HG03135 (cell line): ENCODE measurements at regions not wholly inside any gene's neighbourhood (a gene's known extent, or its start where the extent isn't known, plus 50 kb on each side); places are given as distances from the start of the nearest gene placed in this dataset.
A peak's percentile ranks its signal among the peaks of the same experiment; 100 is the strongest.
"Not testable (repeated sequence)": the region's sequence is repeated elsewhere in the genome, so short reads cannot be mapped to it uniquely, and the experiment has no call there.

ENCODE experiments used
- ATAC-seq: cut with Tn5 transposase; IDR thresholded peaks from one replicate; pipeline ENCODE4 v1.9.1; 2021; ENCODE audit warnings: mild to moderate bottlenecking, moderate library complexity; ENCODE audit not compliant: unreplicated experiment

DNA sequence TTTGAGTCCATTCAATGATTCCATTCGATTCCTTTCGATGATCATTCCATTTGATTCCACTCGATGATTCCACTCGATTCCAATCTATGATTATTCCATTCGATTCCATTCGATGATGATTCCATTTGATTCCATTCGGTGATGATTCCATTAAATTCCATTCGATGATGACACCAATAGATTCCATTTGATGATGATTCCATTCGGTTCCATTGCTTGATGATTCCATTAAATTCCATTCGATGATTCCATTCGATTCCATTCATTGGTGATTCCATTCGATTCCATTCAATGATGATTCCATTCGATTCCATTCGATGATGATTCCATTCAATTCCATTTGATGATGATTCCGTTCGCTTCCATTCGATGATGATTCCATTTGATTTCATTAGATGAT is 1104.1 kb downstream of the RPIA start:
- not testable (repeated sequence) for ATAC-seq

DNA sequence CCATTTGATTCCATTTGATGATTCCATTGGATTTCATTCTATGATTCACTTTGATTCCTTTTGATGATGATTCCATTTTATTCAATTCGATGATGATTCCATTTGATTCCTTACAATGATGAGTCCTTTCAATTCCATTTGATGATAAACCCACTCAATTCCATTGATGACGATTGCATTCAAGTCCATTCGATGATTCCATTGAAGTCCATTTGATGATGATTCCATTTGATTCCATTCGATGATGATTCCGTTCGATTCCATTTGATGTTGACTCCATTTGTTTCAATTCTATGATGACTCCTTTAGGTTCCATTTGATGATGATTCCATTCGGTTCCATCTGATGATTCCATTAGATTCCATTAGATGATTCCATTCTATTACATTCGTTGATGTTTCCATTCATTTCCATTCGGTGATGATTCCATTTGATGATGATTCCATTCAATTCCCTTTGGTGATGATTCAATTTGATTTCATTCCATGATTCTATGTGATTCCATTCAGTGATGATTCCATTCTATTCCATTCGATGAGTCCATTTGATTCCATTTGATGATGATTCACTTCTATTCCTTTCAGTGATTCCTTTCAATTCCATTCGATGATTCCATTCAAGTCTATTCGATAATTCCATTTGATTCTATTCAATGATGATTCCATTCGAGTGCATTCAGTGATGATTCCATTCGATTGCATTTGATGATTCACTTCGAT is 1106.0 kb downstream of the RPIA start:
- no peak for ATAC-seq

- not testable (repeated sequence) for ATAC-seq
Measured at GRCh38 chr2:89801207-89801606, 1109.7 kb downstream of the RPIA start.

DNA sequence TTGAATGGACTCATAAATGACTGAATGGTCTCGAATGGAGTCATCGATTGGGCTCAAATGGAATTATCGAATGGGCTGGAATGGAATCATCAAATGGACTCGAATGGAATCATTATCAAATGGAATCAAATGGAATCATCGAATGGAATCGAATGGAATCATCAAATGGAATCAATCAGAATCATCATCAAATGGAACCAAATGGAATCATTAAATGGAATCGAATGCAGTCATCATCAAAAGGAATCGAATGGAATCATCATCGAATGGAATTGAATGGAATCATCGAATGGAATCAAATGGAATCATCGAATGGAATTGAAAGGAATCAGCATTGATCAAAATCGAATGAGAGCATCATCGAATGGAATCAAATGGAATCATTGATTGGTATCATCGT is 1114.9 kb downstream of the RPIA start:
- ATAC-seq = not testable (repeated sequence)

DNA sequence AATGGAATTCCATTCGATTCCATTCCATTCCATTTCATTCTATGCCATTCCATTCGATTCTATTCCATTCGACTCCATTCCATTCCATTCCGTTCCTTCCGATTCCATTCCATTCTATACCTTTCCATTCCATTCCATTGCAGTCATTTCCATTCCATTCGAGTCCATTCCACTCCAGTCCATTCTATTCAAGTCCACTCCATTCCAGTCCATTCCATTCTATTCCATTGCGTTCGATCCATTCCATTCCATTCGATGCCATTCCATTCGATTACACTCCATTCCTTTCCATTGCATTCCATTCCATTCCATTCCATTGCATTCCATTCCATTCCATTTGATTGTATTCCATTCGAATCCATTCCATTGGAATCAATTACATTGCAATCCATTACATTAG is 1119.8 kb downstream of the RPIA start:
- ATAC-seq = no peak

- ATAC-seq = not testable (repeated sequence)
Measured at GRCh38 chr2:89811910-89812309, 1120.4 kb downstream of the RPIA start.

DNA sequence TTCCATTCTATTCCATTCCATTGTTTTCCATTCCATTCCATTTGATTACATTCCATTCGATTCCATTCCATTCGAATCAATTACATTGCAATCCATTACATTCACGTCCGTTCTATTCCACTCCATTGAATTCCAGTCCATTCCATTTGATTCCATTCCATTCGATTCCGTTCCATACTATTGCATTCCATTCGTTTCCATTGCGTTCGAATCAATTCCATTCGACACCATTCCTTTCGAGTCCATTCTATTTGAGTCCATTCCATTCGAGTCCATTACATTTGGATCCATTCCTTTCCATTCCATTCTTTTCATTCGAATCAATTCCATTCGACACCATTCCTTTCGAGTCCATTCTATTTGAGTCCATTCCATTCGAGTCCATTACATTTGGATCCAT is 1122.9 kb downstream of the RPIA start:
- not testable (repeated sequence) for ATAC-seq

DNA sequence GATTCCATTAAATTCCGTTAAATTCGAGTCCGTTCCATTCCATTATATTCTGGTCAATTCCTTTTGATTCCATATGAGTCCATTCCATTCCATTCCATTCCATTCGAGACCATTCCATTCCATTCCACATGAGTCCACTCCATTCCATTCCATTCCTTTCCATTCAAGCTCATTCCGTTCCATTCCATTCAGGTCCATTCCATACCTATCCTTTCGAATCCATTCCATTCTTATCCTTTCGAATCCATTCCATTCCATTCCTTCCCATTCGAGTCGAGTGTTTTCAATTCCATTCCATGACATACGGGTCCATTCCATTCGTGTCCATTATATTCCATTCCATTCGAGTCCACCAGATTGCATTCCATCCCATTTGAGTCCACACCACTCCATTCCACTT is 1127.4 kb downstream of the RPIA start:
- ATAC-seq = no peak

DNA sequence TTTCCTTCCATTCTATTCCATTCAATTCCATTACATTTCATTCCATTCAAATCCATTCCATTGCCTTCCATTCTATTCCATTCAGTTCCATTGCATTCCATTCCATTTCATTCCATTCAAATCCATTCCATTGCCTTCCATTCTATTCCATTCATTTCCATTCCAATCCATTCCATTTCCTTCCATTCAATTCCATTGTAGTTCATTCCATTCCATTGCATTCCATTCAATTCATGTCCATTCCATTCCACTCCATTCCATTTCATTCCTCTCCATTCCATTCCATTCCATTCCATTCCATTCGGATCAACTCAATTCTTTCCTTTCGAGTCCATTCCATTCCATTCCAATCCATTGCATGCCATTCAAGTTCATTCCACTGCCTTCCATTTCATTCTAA is 1128.3 kb downstream of the RPIA start:
- ATAC-seq = no peak

DNA sequence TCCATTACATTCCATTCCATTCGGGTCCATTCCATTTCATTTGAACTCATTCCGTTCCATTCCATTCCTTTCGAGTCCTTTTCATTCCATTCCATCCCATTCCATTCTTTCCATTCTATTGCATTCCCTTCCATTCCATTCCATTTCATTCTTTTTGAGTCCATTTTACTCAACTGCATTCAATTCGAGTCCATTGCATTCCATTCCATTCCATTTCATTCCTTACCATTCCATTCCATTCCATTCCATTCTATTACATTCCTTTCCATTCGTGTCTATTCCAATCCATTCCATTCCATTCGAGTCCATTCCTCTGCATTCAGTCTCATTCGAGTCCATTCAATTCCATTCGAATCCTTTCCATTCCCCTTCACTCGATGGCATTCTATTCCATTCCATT is 1128.8 kb downstream of the RPIA start:
- no peak for ATAC-seq

- no peak for ATAC-seq
Measured at GRCh38 chr2:89821455-89821945, 1130.0 kb downstream of the RPIA start.

- not testable (repeated sequence) for ATAC-seq
Measured at GRCh38 chr2:89822342-89822741, 1130.9 kb downstream of the RPIA start.

DNA sequence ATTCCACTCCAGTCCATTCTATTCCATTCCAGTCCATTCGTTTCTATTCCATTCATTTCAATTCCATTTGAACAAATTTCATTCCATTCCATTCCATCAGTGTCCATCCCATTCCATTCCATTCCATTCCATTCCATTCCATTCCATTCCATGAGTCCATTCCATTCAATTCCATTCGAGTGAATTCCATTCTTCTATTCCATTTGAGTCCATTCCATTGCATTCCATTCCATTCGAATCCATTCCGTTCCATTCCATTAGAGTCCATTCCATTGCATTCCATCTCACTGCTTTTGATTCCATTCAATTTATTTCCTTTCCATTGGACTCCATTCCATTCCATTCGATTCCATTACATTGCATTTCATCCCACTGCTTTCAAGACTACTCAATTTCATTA is 1132.1 kb downstream of the RPIA start:
- no peak for ATAC-seq

GRCh38 chr2:89825034-89825433 is 1133.6 kb downstream of the RPIA start:
- ATAC-seq = no peak

DNA sequence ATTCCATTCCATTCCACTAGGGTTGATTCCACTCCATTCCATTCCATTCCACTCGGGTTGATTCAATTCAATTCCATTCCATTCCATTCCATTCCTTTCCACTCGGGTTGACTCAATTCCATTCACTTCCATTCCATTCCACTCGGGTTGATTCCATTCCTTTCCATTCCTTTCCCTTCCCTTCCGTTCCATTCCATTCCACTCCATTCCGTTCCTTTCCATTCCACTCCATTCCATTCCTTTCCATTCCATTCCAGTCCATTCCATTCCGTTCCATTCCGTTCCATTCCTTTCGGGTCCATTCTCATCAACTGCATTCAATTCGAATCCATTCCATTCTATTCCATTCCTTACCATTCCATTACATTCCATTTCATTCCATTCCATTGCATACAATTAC is 1135.3 kb downstream of the RPIA start:
- ATAC-seq = not testable (repeated sequence)

DNA sequence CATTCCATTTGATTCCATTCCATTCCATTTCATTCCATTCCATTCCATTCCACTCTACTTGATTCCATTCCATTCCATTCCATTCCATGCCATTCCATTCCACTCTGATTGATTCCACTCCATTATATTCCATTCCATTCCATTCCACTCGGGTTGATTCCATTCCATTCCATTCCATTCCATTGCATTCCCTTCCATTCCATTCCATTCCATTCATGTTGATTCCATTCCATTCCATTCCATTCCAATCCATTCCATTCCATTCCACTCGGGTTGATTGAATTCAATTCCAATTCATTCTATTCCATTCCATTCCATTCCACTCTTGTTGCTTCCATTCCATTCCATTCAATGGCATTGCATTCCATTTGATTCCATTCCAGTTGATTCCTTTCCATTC is 1136.4 kb downstream of the RPIA start:
- ATAC-seq = not testable (repeated sequence)

GRCh38 chr2:89828416-89828815 is 1136.9 kb downstream of the RPIA start:
- not testable (repeated sequence) for ATAC-seq

DNA sequence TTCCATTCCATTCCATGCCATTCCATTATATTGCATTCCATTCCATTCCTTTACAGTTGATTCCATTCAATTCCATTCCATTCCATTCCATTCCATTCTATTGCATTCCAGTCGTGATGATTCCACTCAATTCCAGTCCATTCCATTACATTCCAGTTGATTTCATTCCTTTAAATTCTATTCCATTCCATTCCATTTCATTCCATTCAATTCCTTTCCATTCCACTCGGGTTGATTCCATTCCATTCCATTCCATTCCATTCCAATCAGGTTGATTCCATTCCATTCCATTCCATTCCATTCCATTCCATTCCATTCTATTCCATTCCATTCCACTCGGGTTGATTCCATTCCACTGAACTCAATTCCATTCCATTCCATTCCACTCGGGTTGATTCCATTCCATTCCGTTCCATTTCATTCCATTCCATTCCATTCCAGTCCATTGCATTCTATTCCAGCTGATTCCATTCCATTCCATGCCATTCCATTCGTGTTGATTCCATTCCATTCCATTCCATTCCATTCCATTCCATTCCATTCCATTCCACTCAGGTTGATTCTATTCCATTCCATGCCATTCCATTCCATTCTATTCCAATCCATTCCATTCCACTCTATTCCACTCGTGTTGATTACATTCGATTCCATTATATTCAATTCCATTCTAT is 1137.6 kb downstream of the RPIA start:
- ATAC-seq = peak; percentile 34

DNA sequence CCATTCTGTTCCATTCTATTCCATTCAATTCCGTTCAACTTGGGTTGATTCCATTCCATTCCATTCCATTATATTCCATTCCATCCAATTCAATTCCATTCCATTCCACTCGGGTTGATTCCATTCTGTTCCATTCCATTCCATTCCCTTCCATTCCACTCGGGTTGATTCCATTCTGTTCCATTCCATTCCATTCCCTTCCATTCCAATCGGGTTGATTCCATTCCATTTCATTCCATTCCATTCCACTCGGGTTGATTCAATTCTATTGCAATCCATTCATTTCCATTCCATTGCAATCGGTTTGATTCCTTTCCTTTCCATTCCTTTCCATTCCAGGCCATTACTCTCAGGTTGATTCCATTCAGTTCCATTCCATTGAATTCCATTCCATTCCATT is 1138.4 kb downstream of the RPIA start:
- no peak for ATAC-seq

DNA sequence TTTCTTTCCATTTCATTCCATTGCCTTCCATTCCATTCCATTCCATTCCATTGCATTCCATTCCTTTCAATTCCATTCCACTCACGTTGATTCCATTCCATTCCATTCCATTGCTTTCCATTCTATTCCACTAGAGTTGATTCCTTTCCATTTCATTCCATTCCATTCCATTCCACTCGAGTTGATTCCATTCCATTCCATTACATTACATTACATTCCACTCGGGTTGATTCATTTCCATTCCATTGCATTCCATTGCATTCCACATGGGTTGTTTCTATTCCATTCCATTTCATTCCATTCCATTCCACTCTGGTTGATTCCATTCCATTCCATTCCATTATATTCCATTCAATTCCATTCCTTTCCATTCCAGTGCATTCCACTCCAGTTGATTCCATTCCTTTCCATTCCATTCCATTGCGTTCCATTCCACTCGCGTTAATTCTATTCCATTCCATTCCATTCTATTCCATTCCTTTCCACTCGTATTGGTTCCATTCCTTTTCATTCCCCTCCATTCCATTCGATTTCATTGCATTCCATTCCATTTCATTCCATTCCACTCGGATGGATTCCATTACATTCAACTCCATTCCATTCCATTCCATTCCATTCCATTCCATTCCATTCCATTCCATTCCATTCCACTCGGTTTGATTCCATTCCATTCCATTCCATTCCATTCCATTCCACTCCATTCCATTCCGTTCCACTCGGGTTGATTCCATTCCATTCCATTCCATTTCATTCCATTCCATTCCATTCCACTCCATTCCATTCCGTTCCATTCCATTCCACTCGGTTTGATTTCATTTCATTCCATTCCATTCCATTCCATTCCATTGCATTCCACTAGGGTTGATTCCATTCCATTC is 1139.1 kb downstream of the RPIA start:
- ATAC-seq = peak; percentile 44
